ENCODE measurements at regions not wholly inside any gene's neighbourhood (a gene's known extent, or its start where the extent isn't known, plus 50 kb on each side); places are given as distances from the start of the nearest gene placed in this dataset.

DNA sequence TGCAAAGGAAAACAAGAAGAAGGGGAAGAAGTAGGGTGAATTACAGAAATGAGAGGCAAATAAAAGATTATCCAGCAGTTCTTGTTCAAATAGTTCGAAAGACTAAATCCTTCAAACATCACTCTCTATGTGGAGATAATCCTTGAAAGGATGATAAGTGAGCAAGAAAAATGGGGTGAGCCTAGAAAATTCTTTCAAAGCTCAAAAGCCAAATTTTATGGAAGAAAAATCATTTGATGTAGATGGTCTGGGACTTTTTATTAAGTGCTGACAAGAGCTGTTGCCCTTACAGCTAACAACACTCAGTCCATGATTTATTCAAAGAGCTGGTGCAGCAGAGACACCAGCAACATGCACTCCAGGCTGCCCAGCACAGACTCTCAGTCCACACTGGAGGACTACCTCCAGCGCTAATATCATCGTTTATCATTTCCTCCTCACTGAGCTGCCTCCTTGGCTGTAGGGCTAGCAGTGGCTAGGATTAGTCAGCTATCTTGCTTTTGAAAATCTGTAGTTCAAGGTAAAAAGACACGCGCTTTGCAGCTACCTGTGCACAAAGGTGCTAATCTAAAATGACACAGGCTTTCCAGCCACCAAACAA is 264.8 kb upstream of the KIF2A start:
- Histone ChIP-seq H3K9me3 (ENCODE audit: control insufficient read depth, low read length) (no peaks in the 10 kb centered on the region), H3K4me1 (ENCODE audit: control insufficient read depth, insufficient read depth, low read length, poor library complexity, severe bottlenecking) (no peaks in the 10 kb centered on the region), H3K27ac (ENCODE audit: insufficient read depth, low read length, poor library complexity, severe bottlenecking) (no peak overlapping the region), H3K4me3 (ENCODE audit: insufficient read depth, low read depth, low read length, poor library complexity, severe bottlenecking) (no peak overlapping the region), H3K36me3 (ENCODE audit: control insufficient read depth, insufficient read depth, low read length) (no peaks in the 10 kb centered on the region), H3K27me3 (replicated peaks; ENCODE audit: control insufficient read depth, insufficient read depth, low read length, poor library complexity, severe bottlenecking) (no peaks in the 10 kb centered on the region)
- DNase-seq = no peak

GRCh38 chr5:62042007-62042406 is 264.0 kb upstream of the KIF2A start:
- Histone ChIP-seq H3K4me3 (ENCODE audit: insufficient read depth, low read depth, low read length, poor library complexity, severe bottlenecking) (no peak overlapping the region), H3K27ac (ENCODE audit: insufficient read depth, low read length, poor library complexity, severe bottlenecking) (no peak overlapping the region), H3K4me1 (ENCODE audit: control insufficient read depth, insufficient read depth, low read length, poor library complexity, severe bottlenecking) (no peaks in the 10 kb centered on the region), H3K9me3 (ENCODE audit: control insufficient read depth, low read length) (no peaks in the 10 kb centered on the region), H3K36me3 (ENCODE audit: control insufficient read depth, insufficient read depth, low read length) (no peaks in the 10 kb centered on the region), H3K27me3 (replicated peaks; ENCODE audit: control insufficient read depth, insufficient read depth, low read length, poor library complexity, severe bottlenecking) (no peaks in the 10 kb centered on the region)
- no peak for DNase-seq

DNA sequence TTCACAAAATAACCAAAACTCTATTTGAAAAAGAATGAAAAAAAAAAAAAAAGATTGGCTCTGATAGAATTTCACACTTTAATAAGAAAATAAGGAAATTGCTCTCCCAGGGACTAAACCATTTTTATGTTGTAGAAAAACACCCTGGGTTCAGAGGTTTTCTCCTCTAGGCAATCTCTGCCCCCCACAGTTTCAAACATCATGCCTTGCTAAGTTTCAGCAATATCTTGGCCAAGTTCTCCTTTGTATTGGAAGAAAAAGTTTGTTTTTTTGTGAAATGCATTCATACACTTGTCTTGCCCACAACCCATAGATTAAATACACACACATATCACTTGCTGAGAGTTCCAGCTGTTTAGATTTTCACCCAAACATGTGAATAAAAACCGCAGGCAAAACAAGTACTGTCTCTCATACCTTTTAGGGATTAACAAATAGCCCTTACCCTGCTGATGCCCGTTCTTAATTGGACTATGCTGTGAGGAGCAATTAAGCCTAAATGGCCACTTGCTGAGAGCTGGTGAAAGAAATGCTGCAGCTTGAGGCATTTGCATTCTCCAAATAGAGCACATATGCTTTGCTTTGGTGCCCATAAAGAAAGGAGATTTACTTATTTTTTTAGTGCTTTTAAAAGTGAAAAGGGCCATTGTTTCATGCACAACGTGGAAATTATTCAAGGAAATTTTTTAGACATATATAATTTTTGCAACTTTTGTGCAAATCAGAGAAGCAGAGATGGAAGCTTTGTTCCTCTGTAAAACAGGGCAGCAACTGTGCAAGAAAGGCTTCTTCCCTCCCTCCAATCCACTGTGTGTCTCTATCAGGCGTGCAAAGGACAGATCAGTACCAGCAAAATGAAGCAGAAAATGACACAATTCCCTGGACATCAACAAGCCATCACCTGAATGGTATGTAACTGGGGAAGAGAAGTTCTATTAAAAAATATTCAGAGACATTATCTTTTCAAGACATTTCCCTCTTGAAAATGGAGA is 262.4 kb upstream of the KIF2A start:
- no peaks in the 10 kb centered on the region for H3K9me3 ChIP-seq (ENCODE audit: control insufficient read depth, low read length)
- H3K4me3 ChIP-seq (ENCODE audit: insufficient read depth, low read depth, low read length, poor library complexity, severe bottlenecking) = no peak overlapping the region
- no peak for DNase-seq
- H3K27me3 ChIP-seq (replicated peaks; ENCODE audit: control insufficient read depth, insufficient read depth, low read length, poor library complexity, severe bottlenecking) = no peaks in the 10 kb centered on the region
- H3K27ac ChIP-seq (ENCODE audit: insufficient read depth, low read length, poor library complexity, severe bottlenecking) = no peak overlapping the region
- no peaks in the 10 kb centered on the region for H3K36me3 ChIP-seq (ENCODE audit: control insufficient read depth, insufficient read depth, low read length)
- H3K4me1 ChIP-seq (ENCODE audit: control insufficient read depth, insufficient read depth, low read length, poor library complexity, severe bottlenecking) = no peaks in the 10 kb centered on the region

DNA sequence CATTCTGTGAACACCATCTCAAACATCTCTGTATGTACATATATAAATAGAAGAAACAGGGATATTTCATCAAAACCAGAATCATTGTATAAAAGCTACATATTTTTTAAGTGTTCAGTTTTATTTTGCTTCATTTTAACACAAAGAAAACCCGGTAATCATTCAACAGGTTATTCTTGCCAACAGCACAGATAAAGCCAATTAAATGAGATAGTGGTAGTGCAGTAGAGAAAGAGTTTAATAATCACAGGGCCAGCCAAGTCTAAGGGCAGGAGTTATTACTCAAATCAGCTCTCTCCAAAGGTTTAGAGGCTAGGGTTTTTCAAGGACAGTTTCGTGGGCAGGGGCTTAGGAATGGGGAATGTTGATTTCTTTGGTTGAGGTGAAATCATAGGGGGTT is 261.0 kb upstream of the KIF2A start:
- H3K36me3 ChIP-seq (ENCODE audit: control insufficient read depth, insufficient read depth, low read length) = no peaks in the 10 kb centered on the region
- H3K4me3 ChIP-seq (ENCODE audit: insufficient read depth, low read depth, low read length, poor library complexity, severe bottlenecking) = no peak overlapping the region
- no peak for DNase-seq
- H3K4me1 ChIP-seq (ENCODE audit: control insufficient read depth, insufficient read depth, low read length, poor library complexity, severe bottlenecking) = no peaks in the 10 kb centered on the region
- no peaks in the 10 kb centered on the region for H3K27me3 ChIP-seq (replicated peaks; ENCODE audit: control insufficient read depth, insufficient read depth, low read length, poor library complexity, severe bottlenecking)
- H3K27ac ChIP-seq (ENCODE audit: insufficient read depth, low read length, poor library complexity, severe bottlenecking) = no peak overlapping the region
- no peaks in the 10 kb centered on the region for H3K9me3 ChIP-seq (ENCODE audit: control insufficient read depth, low read length)

DNA sequence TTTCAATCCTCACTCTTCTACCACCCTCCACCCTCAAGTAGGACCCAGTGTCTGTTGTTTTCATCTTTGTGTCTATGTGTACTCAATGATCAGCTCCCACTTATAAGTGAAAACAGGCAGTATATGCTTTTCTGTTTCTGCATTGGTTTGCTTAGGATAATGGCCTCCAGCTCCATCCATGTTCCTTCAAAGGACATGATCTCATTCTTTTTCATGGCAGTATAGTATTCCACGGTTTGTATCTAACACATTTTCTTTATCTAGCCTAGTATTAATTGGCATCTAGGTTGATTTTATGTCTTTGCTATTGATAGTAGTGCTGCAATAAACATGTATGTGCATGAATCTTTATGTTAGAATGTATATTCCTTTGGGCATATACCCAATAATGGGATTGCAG is 259.8 kb upstream of the KIF2A start:
- Histone ChIP-seq H3K36me3 (ENCODE audit: control insufficient read depth, insufficient read depth, low read length) (no peaks in the 10 kb centered on the region), H3K9me3 (ENCODE audit: control insufficient read depth, low read length) (no peaks in the 10 kb centered on the region), H3K27ac (ENCODE audit: insufficient read depth, low read length, poor library complexity, severe bottlenecking) (no peak overlapping the region), H3K27me3 (replicated peaks; ENCODE audit: control insufficient read depth, insufficient read depth, low read length, poor library complexity, severe bottlenecking) (no peaks in the 10 kb centered on the region), H3K4me1 (ENCODE audit: control insufficient read depth, insufficient read depth, low read length, poor library complexity, severe bottlenecking) (no peaks in the 10 kb centered on the region), H3K4me3 (ENCODE audit: insufficient read depth, low read depth, low read length, poor library complexity, severe bottlenecking) (no peak overlapping the region)
- no peak for DNase-seq

- Histone ChIP-seq H3K27ac (ENCODE audit: insufficient read depth, low read length, poor library complexity, severe bottlenecking) (no peak overlapping the region), H3K4me1 (ENCODE audit: control insufficient read depth, insufficient read depth, low read length, poor library complexity, severe bottlenecking) (no peaks in the 10 kb centered on the region), H3K9me3 (ENCODE audit: control insufficient read depth, low read length) (no peaks in the 10 kb centered on the region), H3K4me3 (ENCODE audit: insufficient read depth, low read depth, low read length, poor library complexity, severe bottlenecking) (no peak overlapping the region), H3K27me3 (replicated peaks; ENCODE audit: control insufficient read depth, insufficient read depth, low read length, poor library complexity, severe bottlenecking) (no peaks in the 10 kb centered on the region), H3K36me3 (ENCODE audit: control insufficient read depth, insufficient read depth, low read length) (no peaks in the 10 kb centered on the region)
- no peak for DNase-seq
Observed at GRCh38 chr5:62051747-62052146, 254.3 kb upstream of the KIF2A start.

GRCh38 chr5:62059960-62060359 is 246.0 kb upstream of the KIF2A start:
- Histone ChIP-seq H3K27ac (ENCODE audit: insufficient read depth, low read length, poor library complexity, severe bottlenecking) (no peak overlapping the region), H3K4me1 (ENCODE audit: control insufficient read depth, insufficient read depth, low read length, poor library complexity, severe bottlenecking) (no peaks in the 10 kb centered on the region), H3K4me3 (ENCODE audit: insufficient read depth, low read depth, low read length, poor library complexity, severe bottlenecking) (no peak overlapping the region), H3K27me3 (replicated peaks; ENCODE audit: control insufficient read depth, insufficient read depth, low read length, poor library complexity, severe bottlenecking) (no peaks in the 10 kb centered on the region), H3K36me3 (ENCODE audit: control insufficient read depth, insufficient read depth, low read length) (no peaks in the 10 kb centered on the region), H3K9me3 (ENCODE audit: control insufficient read depth, low read length) (no peaks in the 10 kb centered on the region)
- no peak for DNase-seq

- no peaks in the 10 kb centered on the region for H3K4me1 ChIP-seq (ENCODE audit: control insufficient read depth, insufficient read depth, low read length, poor library complexity, severe bottlenecking)
- H3K9me3 ChIP-seq (ENCODE audit: control insufficient read depth, low read length) = no peaks in the 10 kb centered on the region
- no peaks in the 10 kb centered on the region for H3K27me3 ChIP-seq (replicated peaks; ENCODE audit: control insufficient read depth, insufficient read depth, low read length, poor library complexity, severe bottlenecking)
- H3K27ac ChIP-seq (ENCODE audit: insufficient read depth, low read length, poor library complexity, severe bottlenecking) = no peak overlapping the region
- no peak overlapping the region for H3K4me3 ChIP-seq (ENCODE audit: insufficient read depth, low read depth, low read length, poor library complexity, severe bottlenecking)
- no peak for DNase-seq
- no peaks in the 10 kb centered on the region for H3K36me3 ChIP-seq (ENCODE audit: control insufficient read depth, insufficient read depth, low read length)
Observed at GRCh38 chr5:62065050-62065449, 241.0 kb upstream of the KIF2A start.

GRCh38 chr5:62066761-62067277 is 239.2 kb upstream of the KIF2A start:
- no peaks in the 10 kb centered on the region for H3K4me1 ChIP-seq (ENCODE audit: control insufficient read depth, insufficient read depth, low read length, poor library complexity, severe bottlenecking)
- no peak for DNase-seq
- no peaks in the 10 kb centered on the region for H3K36me3 ChIP-seq (ENCODE audit: control insufficient read depth, insufficient read depth, low read length)
- H3K4me3 ChIP-seq (ENCODE audit: insufficient read depth, low read depth, low read length, poor library complexity, severe bottlenecking) = no peak overlapping the region
- H3K27ac ChIP-seq (ENCODE audit: insufficient read depth, low read length, poor library complexity, severe bottlenecking) = no peak overlapping the region
- no peaks in the 10 kb centered on the region for H3K27me3 ChIP-seq (replicated peaks; ENCODE audit: control insufficient read depth, insufficient read depth, low read length, poor library complexity, severe bottlenecking)
- no peaks in the 10 kb centered on the region for H3K9me3 ChIP-seq (ENCODE audit: control insufficient read depth, low read length)

GRCh38 chr5:62068554-62068953 is 237.5 kb upstream of the KIF2A start:
- Histone ChIP-seq H3K27me3 (replicated peaks; ENCODE audit: control insufficient read depth, insufficient read depth, low read length, poor library complexity, severe bottlenecking) (no peaks in the 10 kb centered on the region), H3K27ac (ENCODE audit: insufficient read depth, low read length, poor library complexity, severe bottlenecking) (no peak overlapping the region), H3K36me3 (ENCODE audit: control insufficient read depth, insufficient read depth, low read length) (no peaks in the 10 kb centered on the region), H3K4me1 (ENCODE audit: control insufficient read depth, insufficient read depth, low read length, poor library complexity, severe bottlenecking) (no peaks in the 10 kb centered on the region), H3K9me3 (ENCODE audit: control insufficient read depth, low read length) (no peaks in the 10 kb centered on the region), H3K4me3 (ENCODE audit: insufficient read depth, low read depth, low read length, poor library complexity, severe bottlenecking) (no peak overlapping the region)
- no peak for DNase-seq

Data from effector memory CD4-positive, alpha-beta T cell (primary cell).